Endothelial cell of umbilical vein (primary cell): ENCODE measurements at regions not wholly inside any gene's neighbourhood (a gene's known extent, or its start where the extent isn't known, plus 50 kb on each side); places are given as distances from the start of the nearest gene placed in this dataset.

ENCODE experiments used
- BruUV-seq: library from RNA; stranded (reverse); fragments of 400-500 nt; replicated peaks from 2 replicates; lab custom pipeline; 2021; lab: Mats Ljungman, UMichigan
- CTCF ChIA-PET: fragments of 300-600, 350-600 bp; sonication (Branson Sonifier 250); formaldehyde crosslinking; loops from one replicate; lab custom pipeline; 2021; ENCODE audit warnings: antibody characterized with exemption, inconsistent platforms; lab: Charles Lee
- POLR2A ChIA-PET: fragments of 300-600, 350-600 bp; sonication (Branson Sonifier 250); formaldehyde crosslinking; loops from one replicate; lab custom pipeline; 2021; ENCODE audit warnings: antibody characterized with exemption, inconsistent platforms; lab: Charles Lee
- DNase-seq: peaks from one replicate; pipeline ENCODE4 v3.0.0-alpha.2; 2011; ENCODE audit warnings: low read depth, low spot score
- FAIRE-seq: peaks from 2 replicates; lab custom pipeline; 2011; peaks lifted over from hg19 to GRCh38; lab: Jason Lieb, UNC
- H2AFZ ChIP-seq: 2 replicates; pipeline ENCODE4 v1.6.0; 2012; ENCODE audit warnings: low read depth, low read length, control low read depth, inconsistent platforms
- H3K27ac ChIP-seq: 2 replicates; pipeline ENCODE4 v1.5.1; 2011; ENCODE audit warnings: low read depth, mild to moderate bottlenecking, control low read depth, low read length, moderate library complexity; ENCODE audit not compliant: insufficient read depth
- H3K27me3 ChIP-seq, 2 experiments: 2 replicates each; pipeline versions ENCODE4 v1.6.0 to v1.6.1; 2011; ENCODE audit warnings: low read length in 2 of 2, mixed read lengths in 1 of 2; ENCODE audit not compliant: control insufficient read depth in 2 of 2, insufficient read depth in 2 of 2
- H3K36me3 ChIP-seq, 2 experiments: 2 replicates in 1 of 2; 3 replicates in 1 of 2; pipeline ENCODE4 v1.5.1; 2011; ENCODE audit warnings: low read length in 2 of 2, mild to moderate bottlenecking in 1 of 2, moderate library complexity in 1 of 2; ENCODE audit not compliant: control insufficient read depth in 2 of 2, insufficient read depth in 2 of 2; ENCODE audit errors: extremely low read depth in 1 of 2
- H3K4me1 ChIP-seq: 3 replicates; pipeline ENCODE4 v1.5.1; 2011; ENCODE audit warnings: mild to moderate bottlenecking, low read length; ENCODE audit not compliant: control insufficient read depth, insufficient read depth; ENCODE audit errors: extremely low read depth
- H3K4me2 ChIP-seq: 2 replicates; pipeline ENCODE4 v1.6.1; 2011; ENCODE audit warnings: low read length, control low read depth, mixed read lengths; ENCODE audit not compliant: insufficient read depth
- H3K4me3 ChIP-seq, 3 experiments: fragments of 200-600 bp in 1 of 3; sonication (generic), shearing (Covaris generic) in 1 of 3; replicated peaks in 1 of 3; 2 replicates each; pipeline ENCODE4 v1.5.1; 2011 to 2016; ENCODE audit warnings: control low read depth in 3 of 3, low read length in 3 of 3, mild to moderate bottlenecking in 2 of 3, inconsistent platforms in 1 of 3, low read depth in 1 of 3, moderate library complexity in 1 of 3; ENCODE audit not compliant: insufficient read depth in 1 of 3
- H3K79me2 ChIP-seq: 2 replicates; pipeline ENCODE4 v1.6.0; 2012; ENCODE audit warnings: low read length, inconsistent platforms; ENCODE audit not compliant: control insufficient read depth, insufficient read depth
- H3K9ac ChIP-seq: replicated peaks from 2 replicates; pipeline ENCODE3; 2011; ENCODE audit warnings: low read length, control low read depth; ENCODE audit not compliant: insufficient read depth; ENCODE audit errors: extremely low read depth
- H3K9me1 ChIP-seq: replicated peaks from 3 replicates; pipeline ENCODE4 v1.6.0; 2011; ENCODE audit warnings: mild to moderate bottlenecking, low read length; ENCODE audit not compliant: control insufficient read depth, insufficient read depth; ENCODE audit errors: extremely low read depth
- H3K9me3 ChIP-seq: replicated peaks from 2 replicates; pipeline ENCODE4 v1.5.1; 2012; ENCODE audit warnings: low read length, inconsistent platforms; ENCODE audit not compliant: control insufficient read depth, insufficient read depth
- H4K20me1 ChIP-seq: replicated peaks from 2 replicates; pipeline ENCODE3; 2011; ENCODE audit warnings: mild to moderate bottlenecking, low read length; ENCODE audit not compliant: control insufficient read depth, insufficient read depth; ENCODE audit errors: extremely low read depth
- EZH2 ChIP-seq: IDR thresholded peaks from 2 replicates; pipeline ENCODE4 v1.6.1; 2012; ENCODE audit warnings: borderline replicate concordance, low read depth, mild to moderate bottlenecking, moderate library complexity, low read length, inconsistent platforms; ENCODE audit not compliant: severe bottlenecking
- FOS ChIP-seq: IDR thresholded peaks from 2 replicates; pipeline ENCODE4 v1.6.1; 2011; ENCODE audit warnings: mild to moderate bottlenecking, low read length, moderate library complexity, borderline replicate concordance; ENCODE audit not compliant: insufficient read depth
- GATA2 ChIP-seq: IDR thresholded peaks from 2 replicates; pipeline ENCODE4 v1.7.0; 2011; ENCODE audit warnings: low read depth, mild to moderate bottlenecking, moderate library complexity, mixed read lengths, low read length; ENCODE audit not compliant: insufficient read length, insufficient read depth
- JUN ChIP-seq: IDR thresholded peaks from 2 replicates; pipeline ENCODE4 v1.6.1; 2011; ENCODE audit warnings: borderline replicate concordance, low read depth; ENCODE audit not compliant: insufficient read length, insufficient read depth
- MYC ChIP-seq: IDR thresholded peaks from one replicate; pipeline ENCODE4 v1.6.1; 2011; ENCODE audit warnings: mild to moderate bottlenecking, low read depth, low read length
- POLR2A ChIP-seq: IDR thresholded peaks from 2 replicates; pipeline ENCODE4 v1.6.1; 2012; ENCODE audit warnings: low read depth, mild to moderate bottlenecking, control low read depth, low read length
- POLR2AphosphoS5 ChIP-seq: IDR thresholded peaks from 2 replicates; pipeline ENCODE4 v1.6.1; 2012; ENCODE audit warnings: low read depth, mild to moderate bottlenecking, control low read depth, low read length, moderate library complexity; ENCODE audit not compliant: insufficient read depth
- dilution Hi-C: fragments of 300-500 bp; cut with MboI; formaldehyde crosslinking; loops from one replicate; pipeline ENCODE4 v1.15.0; 2019; ENCODE audit warnings: low sequenced_read_pairs; ENCODE audit not compliant: extremely low pct_ligation_motif_present
- intact Hi-C: fragments of 100-400 bp; cut with micrococcal nuclease; formaldehyde crosslinking; loops from one replicate; pipeline ENCODE4 v1.10.0; 2022
- TF ChIP-seq, protein P1 (sequence below), 2 donors: IDR thresholded peaks; 1 replicate in 1 of 2; 2 replicates in 1 of 2; pipeline ENCODE4 v1.5.1; 2011; ENCODE audit warnings: low read length in 2 of 2, mild to moderate bottlenecking in 2 of 2, moderate library complexity in 2 of 2, control low read depth in 1 of 2, inconsistent platforms in 1 of 2, low read depth in 1 of 2; ENCODE audit not compliant: insufficient read depth in 1 of 2; ENCODE audit errors: extremely low read depth in 1 of 2
- TF ChIP-seq, protein P2 (sequence below): IDR thresholded peaks from 2 replicates; pipeline ENCODE4 v1.6.1; 2011; ENCODE audit not compliant: insufficient read depth, insufficient read length

- no peak for DNase-seq
- Histone ChIP-seq H3K9me3 (no peaks in the 10 kb centered on the region), H4K20me1 (no peaks in the 10 kb centered on the region), H3K27ac (no peak overlapping the region), H3K27me3 (no peaks in the 10 kb centered on the region), H3K9ac (no peak overlapping the region), H3K79me2 (no peaks in the 10 kb centered on the region), H3K9me1 (no peaks in the 10 kb centered on the region), H2AFZ (no peak overlapping the region), H3K4me1 (peaks cover 12% of the 10 kb centered on the region), H3K36me3 (no peaks in the 10 kb centered on the region), H3K4me2 (no peak overlapping the region), H3K4me3 (no peak overlapping the region)
- no peak for FAIRE-seq
- no TSS peak for BruUV-seq
- dilution Hi-C loops, result no loop called here
- TF ChIP-seq FOS, result no peak
- TF ChIP-seq, protein P1, sequence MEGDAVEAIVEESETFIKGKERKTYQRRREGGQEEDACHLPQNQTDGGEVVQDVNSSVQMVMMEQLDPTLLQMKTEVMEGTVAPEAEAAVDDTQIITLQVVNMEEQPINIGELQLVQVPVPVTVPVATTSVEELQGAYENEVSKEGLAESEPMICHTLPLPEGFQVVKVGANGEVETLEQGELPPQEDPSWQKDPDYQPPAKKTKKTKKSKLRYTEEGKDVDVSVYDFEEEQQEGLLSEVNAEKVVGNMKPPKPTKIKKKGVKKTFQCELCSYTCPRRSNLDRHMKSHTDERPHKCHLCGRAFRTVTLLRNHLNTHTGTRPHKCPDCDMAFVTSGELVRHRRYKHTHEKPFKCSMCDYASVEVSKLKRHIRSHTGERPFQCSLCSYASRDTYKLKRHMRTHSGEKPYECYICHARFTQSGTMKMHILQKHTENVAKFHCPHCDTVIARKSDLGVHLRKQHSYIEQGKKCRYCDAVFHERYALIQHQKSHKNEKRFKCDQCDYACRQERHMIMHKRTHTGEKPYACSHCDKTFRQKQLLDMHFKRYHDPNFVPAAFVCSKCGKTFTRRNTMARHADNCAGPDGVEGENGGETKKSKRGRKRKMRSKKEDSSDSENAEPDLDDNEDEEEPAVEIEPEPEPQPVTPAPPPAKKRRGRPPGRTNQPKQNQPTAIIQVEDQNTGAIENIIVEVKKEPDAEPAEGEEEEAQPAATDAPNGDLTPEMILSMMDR (IDR thresholded peaks at IDR 0.05; ENCODE audit: extremely low read depth in 1 of 2, insufficient read depth in 1 of 2, low read depth in 1 of 2, low read length in 2 of 2), result no peak
- ChIA-PET CTCF (no interaction called here), POLR2A (no interaction called here)
- intact Hi-C loops, result loop anchor here (5.0 kb wide), 1 partner anchor 88 kb away; no protein-coding TSS in a partner anchor
These were observed 228.4 kb upstream of the BTBD3 start for GRCh38 chr20:11689262-11689661.

DNA sequence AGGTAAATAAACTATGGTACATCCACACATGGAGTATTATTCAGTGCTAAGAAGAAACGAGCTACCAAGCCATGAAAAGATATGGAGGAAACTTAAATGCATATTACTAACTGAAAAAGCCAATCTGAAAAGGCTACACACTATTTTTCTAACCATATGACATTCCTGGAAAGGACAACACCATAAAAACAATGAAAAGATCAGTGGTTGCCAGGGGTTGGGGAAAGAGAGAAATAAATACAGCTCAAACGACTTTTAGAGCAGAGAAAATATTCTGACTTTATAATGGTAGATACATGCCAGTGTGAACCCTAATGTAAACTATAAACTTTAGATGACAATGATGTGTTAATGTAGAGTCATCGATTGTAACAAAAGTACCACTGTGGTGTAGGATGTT is 225.9 kb upstream of the BTBD3 start:
- ChIA-PET POLR2A (no interaction called here), CTCF (interaction anchor here (1.0 to 1.6 kb wide), 6 partner anchors 11 to 106 kb away, joined by 3 to 8 read pairs (median 4); no protein-coding TSS in a partner anchor)
- no peaks in the 10 kb centered on the region for H3K9me1 ChIP-seq
- dilution Hi-C loops, result no loop called here
- no peaks in the 10 kb centered on the region for H4K20me1 ChIP-seq
- TF ChIP-seq MYC (no peak), JUN (no peak), GATA2 (no peak), FOS (no peak), POLR2A (no peak), POLR2AphosphoS5 (no peak), EZH2 (no peak)
- TF ChIP-seq, protein P2, sequence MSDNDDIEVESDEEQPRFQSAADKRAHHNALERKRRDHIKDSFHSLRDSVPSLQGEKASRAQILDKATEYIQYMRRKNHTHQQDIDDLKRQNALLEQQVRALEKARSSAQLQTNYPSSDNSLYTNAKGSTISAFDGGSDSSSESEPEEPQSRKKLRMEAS, result no peak
- TF ChIP-seq, protein P1 (IDR thresholded peaks at IDR 0.05; ENCODE audit: extremely low read depth in 1 of 2, insufficient read depth in 1 of 2, low read depth in 1 of 2, low read length in 2 of 2), result no peak
- H3K27ac ChIP-seq, result no peak overlapping the region
- no peak overlapping the region for H2AFZ ChIP-seq
- FAIRE-seq (no peak), DNase-seq (peak; percentile 5)
- no peak overlapping the region for H3K4me3 ChIP-seq
- no peak overlapping the region for H3K9ac ChIP-seq
- no peaks in the 10 kb centered on the region for H3K9me3 ChIP-seq
- no peaks in the 10 kb centered on the region for H3K79me2 ChIP-seq
- peaks cover 12% of the 10 kb centered on the region for H3K4me1 ChIP-seq
- no TSS peak for BruUV-seq
- H3K27me3 ChIP-seq, result no peaks in the 10 kb centered on the region
- H3K36me3 ChIP-seq, result no peaks in the 10 kb centered on the region
- intact Hi-C loops, result no loop called here
- no peak overlapping the region for H3K4me2 ChIP-seq
